DMS153 treated with DMSO at 0.1 percent for 48 hours (cell line): ENCODE measurements at regions not wholly inside any gene's neighbourhood (a gene's known extent, or its start where the extent isn't known, plus 50 kb on each side); places are given as distances from the start of the nearest gene placed in this dataset.
A peak's percentile ranks its signal among the peaks of the same experiment; 100 is the strongest.

Experiments used
- DNase-seq: peaks from one replicate; lab custom pipeline; 2025; ENCODE audit not compliant: unreplicated experiment; lab: John Stamatoyannopoulos, UW

DNA sequence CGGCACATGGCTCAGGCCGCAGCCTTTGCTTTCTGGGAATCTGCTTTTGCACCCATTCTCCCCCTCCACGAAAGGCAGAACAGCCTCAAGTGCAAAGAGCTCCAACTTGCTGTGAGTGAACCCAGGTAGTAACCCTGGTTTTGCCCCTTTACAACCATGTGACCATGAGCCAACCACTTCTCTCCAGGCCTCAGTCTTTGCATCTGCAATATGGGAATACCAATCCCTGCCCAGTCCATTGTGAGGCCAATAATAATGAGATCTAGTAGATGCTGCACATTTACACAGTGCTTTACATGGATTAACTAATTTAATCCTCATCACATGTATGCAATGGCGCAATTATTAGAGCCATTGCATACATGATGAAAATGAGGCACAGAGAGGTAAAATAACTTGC, 108.9 kb upstream of the MYL2 start:
- no peak for DNase-seq

DNA sequence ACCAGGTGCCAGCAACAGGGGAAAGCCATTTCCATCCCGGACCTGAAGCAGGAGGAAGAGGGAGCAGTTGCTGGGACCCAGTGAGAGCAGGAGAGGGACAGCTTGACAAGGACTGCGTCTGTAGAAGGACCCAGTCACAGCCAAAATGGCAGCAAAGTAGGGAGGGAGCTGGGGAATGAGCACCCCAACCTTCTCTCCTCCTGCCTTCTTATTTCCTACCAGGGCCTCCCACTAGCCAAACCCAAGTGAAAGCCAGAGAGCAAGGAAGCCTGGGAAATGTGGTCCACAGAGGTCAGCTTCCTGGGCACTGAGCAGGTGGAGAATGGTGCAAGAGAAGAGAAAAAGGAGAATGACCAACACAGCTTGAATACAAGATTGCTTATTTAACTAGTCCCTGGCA, 108.5 kb upstream of the MYL2 start:
- DNase-seq, result no peak

DNA sequence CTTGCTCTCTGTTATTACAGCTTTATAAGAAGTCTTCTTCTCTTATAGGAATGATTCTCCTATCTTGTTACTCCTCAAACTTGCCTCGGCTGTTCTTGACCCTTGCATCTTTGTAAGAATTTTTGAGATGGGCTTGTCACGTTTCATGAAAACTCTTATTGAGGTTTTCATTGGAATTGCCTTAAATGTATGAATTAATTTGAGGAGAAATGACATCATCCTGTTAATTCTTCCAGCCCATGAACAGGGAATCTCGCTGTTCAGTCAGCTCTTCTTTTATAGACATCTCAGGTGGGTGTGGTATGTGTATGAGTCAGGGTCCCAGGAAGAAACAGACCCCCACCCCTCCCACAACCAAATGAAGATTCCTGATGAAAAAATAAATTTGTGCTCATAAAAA, 107.1 kb upstream of the MYL2 start:
- DNase-seq, result no peak

DNA sequence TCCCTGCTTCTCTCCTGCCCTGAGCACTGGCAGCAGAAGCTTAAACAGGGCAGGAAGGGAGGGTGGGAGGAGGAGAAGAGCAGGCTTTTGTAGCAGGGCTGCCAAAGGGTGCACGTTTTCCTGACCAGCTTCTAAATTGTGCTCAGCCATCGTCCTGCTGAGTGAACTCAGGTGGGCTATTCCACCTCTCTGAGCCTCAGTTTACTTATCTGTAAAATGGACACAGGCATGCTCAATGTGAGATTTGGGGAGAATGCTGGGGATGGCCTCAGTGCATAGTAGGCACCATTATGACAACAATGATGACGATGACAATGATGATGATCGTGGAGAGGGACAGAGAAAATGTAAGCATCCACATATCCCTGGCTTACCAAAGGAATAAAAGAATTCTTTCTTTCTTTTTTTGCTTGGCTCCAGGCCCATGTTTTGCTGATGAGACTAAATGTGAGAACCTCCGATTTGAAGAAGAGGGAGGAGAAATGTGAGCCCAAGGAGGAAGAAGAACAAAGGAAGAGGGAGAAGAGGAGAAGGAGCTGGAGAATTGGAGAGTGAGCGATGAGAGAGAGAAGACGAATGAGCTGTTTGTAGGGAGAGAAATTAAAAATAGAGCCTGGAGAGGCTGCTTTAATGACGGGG, 105.5 kb upstream of the MYL2 start:
- no peak for DNase-seq

DNA sequence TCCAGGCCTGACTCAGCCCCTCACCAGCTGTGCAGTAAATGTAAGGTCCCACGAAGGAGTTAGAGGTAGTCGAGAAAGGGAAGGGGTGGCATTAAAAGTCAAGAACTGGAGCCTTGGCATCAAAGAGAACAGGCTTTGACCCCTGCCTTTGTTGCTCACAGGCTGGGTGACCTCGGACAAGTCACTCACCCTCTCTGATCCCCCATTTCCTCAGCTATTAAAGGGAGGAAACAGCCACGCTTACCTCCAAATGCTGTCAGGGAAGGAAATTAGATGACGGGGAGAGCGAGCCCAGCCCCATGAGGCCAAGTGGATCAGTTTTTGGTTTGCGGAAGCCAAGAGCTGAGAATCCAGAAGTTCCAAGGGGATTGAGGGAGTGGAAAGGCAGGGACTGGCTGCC, 104.9 kb upstream of the MYL2 start:
- no peak for DNase-seq

DNA sequence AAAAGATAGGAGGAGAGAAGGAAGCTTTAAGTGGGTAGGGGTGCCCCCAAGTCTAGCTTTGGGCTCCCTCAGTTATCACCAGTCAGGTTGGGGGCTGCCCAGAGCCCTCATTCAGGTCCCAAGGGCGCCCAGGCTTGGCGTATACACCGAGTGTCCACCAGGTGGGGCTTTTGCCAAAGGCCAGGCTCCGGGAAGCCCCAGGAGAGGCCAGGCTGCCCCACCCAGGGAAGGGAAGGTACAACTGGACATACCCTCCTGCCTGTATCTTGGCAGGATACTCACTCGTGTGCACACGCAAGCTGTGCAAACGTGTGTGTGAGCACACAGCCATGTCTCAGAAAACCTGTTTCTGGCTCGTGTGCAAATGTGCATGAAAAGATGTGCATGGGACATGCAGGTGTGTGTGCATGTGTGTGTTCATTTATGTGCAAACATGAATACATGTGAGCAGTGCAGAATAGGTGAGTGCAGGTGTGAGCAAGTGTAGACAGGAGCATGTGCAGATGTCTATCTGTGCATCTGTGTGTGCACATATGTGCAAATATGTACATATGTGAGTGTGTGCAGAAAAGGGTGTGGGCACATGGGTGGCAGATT, 103.9 kb upstream of the MYL2 start:
- peak; percentile 22 for DNase-seq

DNA sequence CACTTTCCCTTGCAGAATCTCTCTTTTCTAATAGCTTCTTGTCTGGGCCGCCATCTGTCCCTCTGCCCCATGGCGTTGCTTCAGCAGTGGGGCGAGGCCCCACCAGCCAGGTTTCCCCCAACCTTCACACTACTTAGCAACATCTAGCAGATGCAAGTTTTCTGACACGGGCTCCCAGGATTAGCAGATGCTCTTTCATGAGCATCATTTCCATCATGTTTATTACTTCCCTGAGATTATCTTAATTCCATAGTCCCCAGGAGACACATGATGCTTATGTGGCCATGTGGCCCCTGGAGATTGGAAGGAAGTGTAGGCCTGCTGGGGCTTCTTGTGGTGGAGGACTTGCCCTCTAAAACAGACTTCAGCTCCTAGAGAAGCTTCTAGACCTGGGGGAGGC, 102.0 kb upstream of the MYL2 start:
- no peak for DNase-seq

DNA sequence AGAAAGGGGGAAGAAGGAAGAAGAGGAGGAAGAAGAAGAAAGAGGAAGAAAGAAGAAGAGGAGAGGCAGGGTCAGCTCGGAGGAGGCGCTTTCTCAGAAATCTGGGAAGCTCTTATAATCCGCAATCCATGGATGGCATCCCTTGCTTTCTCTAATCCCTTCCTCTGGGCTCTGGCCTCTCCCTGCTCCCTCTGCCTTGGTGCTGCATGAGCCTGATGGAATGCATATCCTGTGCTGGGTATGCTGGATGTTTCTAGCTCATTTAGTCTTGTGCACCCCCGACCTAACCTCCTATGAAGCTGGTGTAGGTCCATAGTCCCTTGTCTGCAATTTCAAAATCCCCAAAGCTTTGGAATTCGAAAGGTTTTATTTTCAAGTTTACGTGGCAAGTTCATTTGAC, 94.2 kb upstream of the MYL2 start:
- DNase-seq, result no peak

DNA sequence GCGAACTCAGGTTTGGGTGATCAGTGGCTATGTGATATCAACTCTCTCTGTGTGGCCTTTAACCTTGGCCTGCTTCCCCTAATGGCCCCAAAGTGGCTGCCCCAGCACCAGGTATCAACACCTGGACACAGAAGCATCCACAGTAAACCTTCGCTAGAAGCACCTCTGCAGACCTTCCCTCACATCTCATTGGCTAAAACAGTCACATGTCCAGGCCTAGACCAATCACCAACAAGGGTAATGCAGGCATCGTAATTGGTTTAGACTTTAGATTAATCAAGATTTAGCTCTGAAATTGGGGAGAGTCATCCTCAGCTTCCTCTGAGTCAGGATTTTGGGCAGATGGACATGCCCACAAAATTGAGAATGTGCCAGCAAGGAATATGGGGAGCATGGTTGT, 92.5 kb upstream of the MYL2 start:
- DNase-seq, result no peak

DNA sequence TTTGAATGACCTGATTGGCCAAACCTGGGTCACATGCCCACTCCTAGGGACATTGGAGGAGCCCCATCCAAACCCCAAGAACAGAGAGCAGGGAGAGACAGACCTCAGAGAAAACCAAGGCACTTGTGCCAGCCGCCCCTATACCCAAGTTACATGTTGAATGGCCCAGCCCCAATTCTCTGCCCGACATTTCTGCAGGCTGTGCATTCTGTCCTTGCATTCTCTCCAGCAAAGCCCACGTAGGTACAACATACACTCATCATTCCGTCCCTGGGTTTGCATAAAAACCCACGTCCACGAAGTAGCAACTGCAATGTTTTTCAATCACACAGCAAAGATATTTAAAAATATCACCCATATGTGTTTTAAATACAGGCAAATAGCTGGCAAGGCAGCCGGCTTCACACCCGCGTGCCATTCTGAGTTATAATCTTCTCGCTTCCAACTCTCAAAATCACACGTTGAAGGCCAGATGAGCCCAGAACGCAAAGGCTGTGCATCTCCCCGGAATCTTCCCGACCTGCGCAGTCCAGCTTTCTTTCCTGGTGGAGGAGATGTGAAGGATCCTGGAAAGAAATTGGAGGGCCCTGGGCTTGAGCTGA, 91.7 kb upstream of the MYL2 start:
- no peak for DNase-seq

DNA sequence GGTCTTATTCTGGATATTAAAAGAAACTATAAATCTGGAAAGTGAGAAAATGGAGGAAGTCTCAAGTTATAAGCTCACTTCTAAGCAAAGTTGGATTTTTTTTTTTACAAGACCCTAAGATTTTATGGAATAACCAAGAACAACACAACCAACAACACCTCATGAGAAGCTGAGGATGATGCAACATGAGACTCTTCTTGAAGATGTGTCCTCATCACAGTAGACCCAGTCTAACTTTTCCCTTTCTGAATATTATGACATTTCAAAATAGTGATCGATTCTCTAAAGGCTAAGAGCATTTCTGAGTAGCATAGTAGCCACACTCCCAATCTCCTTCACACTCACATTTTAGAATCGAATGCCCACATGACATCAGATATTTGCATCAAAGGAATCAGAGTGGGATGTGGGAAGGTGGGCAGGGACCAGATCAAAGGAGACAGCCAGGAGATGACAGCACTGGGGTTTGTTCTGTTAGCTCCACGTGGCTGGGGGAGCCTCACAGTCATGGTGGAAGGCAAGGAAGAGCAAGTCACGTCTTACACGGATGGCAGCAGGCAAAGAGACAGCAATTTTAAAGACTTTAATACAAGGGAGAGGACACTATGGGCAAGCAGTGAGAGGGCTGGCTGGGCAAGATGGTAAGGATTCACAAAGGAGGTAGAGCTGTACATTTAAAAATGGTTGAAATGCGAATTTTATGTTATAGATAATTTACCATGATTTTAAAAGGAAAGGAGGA, 90.7 kb upstream of the MYL2 start:
- DNase-seq, result no peak

DNA sequence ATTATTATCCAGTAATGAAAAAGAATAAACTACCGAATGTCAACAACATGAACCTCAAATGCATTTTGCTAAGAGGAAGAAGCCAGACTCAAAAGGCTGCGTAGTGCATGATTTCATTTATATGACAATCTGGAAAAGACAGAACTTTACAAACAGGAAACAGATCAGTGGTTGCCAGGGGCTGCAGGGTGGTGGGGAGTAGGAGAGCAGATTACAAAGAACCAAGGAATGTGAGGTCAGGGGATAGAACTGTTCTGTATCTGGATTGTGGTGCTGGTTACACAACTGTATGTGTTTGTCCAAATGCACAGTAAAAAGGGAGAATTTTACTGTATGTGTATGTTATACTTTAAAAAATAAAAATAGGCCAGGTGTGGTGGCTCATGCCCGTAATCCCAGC, 89.7 kb upstream of the MYL2 start:
- no peak for DNase-seq

DNA sequence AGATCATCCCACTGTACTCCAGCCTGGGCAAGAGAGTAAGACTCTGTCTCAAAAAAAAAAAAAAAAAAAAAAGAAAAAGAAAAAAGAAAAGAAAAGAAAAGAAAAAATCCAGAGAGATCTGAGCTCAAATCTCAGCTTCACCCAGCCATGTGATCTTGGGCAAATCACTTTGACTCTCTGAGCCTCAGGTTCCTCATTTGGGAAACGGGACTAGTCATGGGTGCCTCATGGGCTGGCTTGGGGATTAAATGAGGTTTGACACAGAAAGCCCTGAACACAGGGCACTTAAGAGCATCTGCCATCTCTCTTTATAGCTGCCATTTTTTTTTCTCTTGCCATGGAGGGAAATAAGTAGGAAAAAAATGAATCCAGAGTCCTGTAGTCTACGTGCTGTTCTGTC, 86.2 kb upstream of the MYL2 start:
- no peak for DNase-seq

DNA sequence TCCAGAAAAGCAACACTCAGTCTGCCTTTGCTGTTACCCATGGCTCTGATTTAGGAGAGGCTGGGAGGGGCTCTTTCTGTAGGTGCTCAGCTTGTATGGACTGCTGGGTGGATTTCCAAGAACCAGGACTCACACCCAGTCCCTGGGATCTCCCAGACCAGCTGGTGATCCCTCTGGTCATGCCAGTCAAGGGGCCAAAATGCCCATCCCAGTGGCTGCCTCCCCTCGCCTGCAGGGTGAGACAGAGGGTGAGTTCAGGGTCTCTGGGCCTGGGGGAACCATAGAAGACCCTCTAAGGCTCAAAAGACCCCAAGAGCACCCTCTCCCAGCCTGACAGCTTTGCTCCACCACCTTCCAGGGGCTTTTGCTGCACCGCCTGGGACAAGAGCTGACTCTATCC, 78.6 kb upstream of the MYL2 start:
- no peak for DNase-seq

DNA sequence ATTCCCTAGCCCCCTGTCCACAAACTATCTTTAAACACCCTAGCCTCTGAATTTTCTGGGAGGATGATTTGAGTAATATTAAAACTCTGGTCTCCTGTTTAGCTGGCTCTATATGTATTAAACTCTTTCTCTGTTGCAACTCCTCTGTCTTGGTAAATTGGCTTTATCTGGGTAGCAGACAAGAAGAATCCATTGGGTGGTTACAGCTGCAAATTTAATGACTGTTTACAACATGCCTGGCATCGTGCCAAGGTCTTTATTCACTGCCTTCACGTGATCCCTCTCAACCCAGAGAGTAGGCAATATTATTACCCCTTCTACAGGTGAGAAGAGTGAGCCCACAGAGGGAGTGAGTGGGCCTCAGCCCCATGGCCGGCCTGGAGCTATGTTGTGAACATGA, 77.8 kb upstream of the MYL2 start:
- DNase-seq, result no peak

DNA sequence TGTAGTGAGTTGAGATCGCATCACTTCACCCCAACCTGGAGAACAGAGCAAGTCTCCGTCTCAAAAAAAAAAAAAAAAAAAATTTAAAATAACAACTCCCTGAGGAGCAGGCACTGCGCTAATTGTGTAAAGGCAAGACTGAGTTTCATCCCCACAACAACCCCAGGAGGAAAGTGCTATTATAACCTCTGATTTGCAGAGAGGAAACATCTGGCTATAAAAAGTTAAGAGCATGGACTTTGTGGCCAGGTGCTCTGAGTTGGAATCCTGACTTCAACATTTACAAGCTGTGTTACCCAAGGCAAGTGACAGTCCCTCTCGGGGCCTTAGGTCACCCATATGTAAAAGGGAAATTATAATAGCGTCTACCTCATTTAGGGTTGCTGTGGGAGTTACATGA, 76.0 kb upstream of the MYL2 start:
- no peak for DNase-seq

DNA sequence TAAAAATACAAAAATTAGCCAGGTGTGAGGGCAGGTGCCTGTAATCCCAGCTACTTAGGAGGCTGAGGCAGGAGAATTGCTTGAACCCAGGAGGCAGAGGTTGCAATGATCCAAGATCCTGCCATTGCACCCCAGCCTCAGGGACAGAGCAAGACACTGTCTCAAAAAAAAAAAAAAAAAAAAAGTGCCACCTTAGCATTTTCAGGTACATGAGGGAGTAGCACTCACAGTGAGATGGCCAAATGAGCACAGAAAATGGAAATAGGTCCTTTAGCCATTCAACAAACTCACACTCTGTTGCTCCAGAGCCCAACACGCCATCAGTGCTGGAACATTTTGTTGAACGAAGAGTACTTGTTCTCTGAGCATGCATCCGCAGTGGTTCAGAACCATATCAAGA, 75.2 kb upstream of the MYL2 start:
- DNase-seq, result no peak

DNA sequence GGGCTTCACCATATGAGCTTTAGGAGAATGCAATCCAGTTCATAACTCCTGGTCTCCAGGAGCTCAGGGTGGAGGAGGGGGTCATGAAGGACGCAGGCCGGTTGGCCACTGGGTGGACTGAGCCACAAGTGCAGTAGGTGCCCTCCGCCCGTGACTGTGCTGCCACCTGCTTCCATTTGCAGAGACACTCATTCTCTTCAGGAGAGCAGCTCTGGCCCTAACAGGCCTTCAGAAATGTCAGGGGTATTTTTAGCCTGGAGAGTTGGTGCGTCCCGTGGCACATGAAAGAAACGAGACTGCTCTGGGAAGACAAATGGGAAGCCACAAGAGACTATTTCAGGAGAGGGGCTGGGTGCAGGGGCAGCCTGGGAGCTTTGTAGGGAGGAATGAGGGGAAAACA, 74.6 kb upstream of the MYL2 start:
- DNase-seq, result no peak

DNA sequence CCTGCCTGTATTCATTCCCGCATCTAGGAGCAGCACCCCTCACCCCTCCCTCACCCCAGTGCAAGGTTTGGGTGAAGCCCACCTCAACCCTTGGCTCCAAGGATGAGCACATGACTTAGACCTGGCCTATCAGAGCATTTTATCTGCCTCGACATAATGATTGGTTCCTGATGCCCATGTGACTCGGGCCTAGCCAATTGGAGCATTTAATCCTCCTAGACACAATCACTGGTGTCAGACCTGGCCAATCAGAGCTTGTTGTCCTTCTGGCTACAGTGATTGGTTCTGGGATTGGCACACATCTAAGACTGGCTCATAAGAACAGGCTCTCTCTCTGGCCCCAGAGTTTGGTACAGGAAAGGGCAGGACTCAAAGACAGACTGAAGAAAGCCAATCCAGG, 73.1 kb upstream of the MYL2 start:
- DNase-seq, result no peak

DNA sequence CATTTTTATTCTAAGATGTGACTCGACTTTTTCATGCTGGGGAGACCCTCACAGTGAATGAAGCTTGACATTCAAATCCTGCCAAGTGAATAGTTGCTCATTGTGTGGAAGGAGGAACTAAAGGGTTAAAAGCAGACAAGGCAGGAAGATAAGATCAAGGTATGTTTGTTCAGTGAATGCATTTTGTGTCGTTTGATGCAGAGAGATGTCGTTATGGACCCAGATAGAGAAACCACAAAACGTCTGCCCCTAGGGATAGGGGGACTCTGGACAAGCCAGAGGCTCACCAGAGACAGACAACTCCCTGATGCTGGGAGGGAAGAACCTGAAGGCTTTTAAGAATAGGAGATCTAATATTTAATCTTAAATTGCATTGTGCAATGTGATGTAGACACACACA, 72.5 kb upstream of the MYL2 start:
- DNase-seq, result no peak

DNA sequence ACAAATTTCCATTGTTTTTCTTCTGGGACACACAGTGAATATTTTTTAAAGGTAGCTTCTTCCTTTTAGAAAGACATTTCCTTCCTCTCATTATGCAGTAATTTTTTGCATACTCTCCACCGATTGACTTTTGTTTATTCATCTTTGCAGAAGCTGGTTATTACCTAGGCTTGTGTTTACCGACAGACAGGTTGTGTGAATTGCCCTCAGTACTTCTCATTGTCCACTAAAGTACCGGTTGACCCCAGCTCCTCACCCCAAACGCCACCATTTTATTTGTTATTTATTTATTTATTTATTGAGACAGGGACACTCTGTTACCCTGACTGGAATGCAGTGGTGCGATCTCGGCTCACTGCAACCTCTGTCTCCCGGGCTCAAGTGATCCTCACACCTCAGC, 63.4 kb upstream of the MYL2 start:
- no peak for DNase-seq

DNA sequence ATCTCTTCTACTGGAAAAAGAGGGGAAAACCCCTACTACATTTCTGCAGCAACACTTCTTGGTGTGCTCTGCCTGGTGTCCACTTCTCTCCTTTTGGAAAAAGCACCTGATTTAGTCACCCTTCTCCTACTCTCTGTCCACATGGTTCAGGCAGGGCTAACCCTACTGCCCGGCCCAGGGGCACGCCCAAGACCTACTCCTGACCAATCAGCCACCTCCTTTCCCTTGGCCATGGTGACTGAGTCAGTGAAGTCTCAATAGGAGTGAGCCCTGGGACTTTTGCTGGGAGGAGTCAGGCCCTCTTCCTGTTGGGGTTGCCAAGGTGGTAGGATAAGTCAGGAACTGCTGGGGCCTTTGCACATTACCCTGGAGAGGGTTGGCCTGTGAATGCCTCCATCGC, 52.5 kb upstream of the MYL2 start:
- no peak for DNase-seq
